Osteocyte (in vitro differentiated cells): ENCODE measurements at regions not wholly inside any gene's neighbourhood (a gene's known extent, or its start where the extent isn't known, plus 50 kb on each side); places are given as distances from the start of the nearest gene placed in this dataset.
"Not testable (repeated sequence)": the region's sequence is repeated elsewhere in the genome, so short reads cannot be mapped to it uniquely, and the experiment has no call there.

Experiments used
- DNase-seq: peaks from one replicate; pipeline ENCODE4 v3.0.0; 2021; ENCODE audit warnings: mixed read lengths; ENCODE audit not compliant: unreplicated experiment; ENCODE audit errors: extremely low spot score
- H3K27ac Mint-ChIP-seq: one replicate; pipeline ENCODE4 v1.8.0; 2021; ENCODE audit warnings: mild to moderate bottlenecking, mixed read lengths; ENCODE audit not compliant: unreplicated experiment
- H3K27me3 Mint-ChIP-seq: one replicate; pipeline ENCODE4 v1.8.0; 2021; ENCODE audit warnings: mixed read lengths; ENCODE audit not compliant: unreplicated experiment
- H3K36me3 Mint-ChIP-seq: one replicate; pipeline ENCODE4 v1.8.0; 2021; ENCODE audit warnings: mixed read lengths; ENCODE audit not compliant: unreplicated experiment
- H3K4me1 Mint-ChIP-seq: one replicate; pipeline ENCODE4 v1.8.0; 2021; ENCODE audit warnings: mixed read lengths; ENCODE audit not compliant: unreplicated experiment
- H3K4me3 Mint-ChIP-seq: one replicate; pipeline ENCODE4 v1.8.0; 2021; ENCODE audit warnings: mild to moderate bottlenecking, moderate library complexity, mixed read lengths; ENCODE audit not compliant: unreplicated experiment
- H3K9me3 Mint-ChIP-seq: one replicate; pipeline ENCODE4 v1.8.0; 2021; ENCODE audit warnings: mixed read lengths; ENCODE audit not compliant: unreplicated experiment
- TF ChIP-seq, protein P1 (sequence below): fragments of 200-600 bp; sonication (generic); IDR thresholded peaks from 2 replicates; pipeline ENCODE4 v1.5.0; 2021; ENCODE audit warnings: antibody characterized with exemption, mild to moderate bottlenecking, moderate library complexity

GRCh38 chrX:127708155-127708554, 344.0 kb downstream of the ACTRT1 start:
- Mint-ChIP-seq H3K27me3 (no peaks in the 10 kb centered on the region), H3K27ac (no peak overlapping the region), H3K4me3 (no peak overlapping the region), H3K4me1 (no peaks in the 10 kb centered on the region), H3K9me3 (peaks cover 33% of the 10 kb centered on the region), H3K36me3 (no peaks in the 10 kb centered on the region)
- TF ChIP-seq, protein P1, sequence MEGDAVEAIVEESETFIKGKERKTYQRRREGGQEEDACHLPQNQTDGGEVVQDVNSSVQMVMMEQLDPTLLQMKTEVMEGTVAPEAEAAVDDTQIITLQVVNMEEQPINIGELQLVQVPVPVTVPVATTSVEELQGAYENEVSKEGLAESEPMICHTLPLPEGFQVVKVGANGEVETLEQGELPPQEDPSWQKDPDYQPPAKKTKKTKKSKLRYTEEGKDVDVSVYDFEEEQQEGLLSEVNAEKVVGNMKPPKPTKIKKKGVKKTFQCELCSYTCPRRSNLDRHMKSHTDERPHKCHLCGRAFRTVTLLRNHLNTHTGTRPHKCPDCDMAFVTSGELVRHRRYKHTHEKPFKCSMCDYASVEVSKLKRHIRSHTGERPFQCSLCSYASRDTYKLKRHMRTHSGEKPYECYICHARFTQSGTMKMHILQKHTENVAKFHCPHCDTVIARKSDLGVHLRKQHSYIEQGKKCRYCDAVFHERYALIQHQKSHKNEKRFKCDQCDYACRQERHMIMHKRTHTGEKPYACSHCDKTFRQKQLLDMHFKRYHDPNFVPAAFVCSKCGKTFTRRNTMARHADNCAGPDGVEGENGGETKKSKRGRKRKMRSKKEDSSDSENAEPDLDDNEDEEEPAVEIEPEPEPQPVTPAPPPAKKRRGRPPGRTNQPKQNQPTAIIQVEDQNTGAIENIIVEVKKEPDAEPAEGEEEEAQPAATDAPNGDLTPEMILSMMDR, result no peak
- DNase-seq, result no peak

DNA sequence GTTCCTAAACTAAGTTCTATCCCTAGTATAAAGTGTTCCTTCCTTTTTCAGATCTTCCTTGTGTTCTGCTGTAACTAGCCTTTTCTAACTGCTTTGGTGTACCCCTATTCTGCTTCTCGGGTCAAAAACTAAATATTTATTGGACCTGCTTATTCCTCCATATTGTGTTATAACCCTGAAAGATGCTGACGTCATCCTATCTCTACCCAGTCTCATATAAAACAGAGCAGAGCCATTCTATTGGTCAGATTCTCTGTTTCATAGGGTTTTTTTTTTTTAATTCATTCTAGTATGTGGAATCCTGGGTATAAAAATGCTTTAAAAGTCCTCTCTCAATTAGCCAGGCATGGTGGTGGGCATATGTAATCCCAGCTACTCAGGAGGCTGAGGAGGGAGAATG, 349.7 kb downstream of the ACTRT1 start:
- Mint-ChIP-seq H3K4me1 (no peaks in the 10 kb centered on the region), H3K27ac (no peak overlapping the region), H3K27me3 (no peaks in the 10 kb centered on the region), H3K9me3 (peaks cover 23% of the 10 kb centered on the region), H3K4me3 (no peak overlapping the region), H3K36me3 (no peaks in the 10 kb centered on the region)
- TF ChIP-seq, protein P1, result no peak
- DNase-seq, result no peak

DNA sequence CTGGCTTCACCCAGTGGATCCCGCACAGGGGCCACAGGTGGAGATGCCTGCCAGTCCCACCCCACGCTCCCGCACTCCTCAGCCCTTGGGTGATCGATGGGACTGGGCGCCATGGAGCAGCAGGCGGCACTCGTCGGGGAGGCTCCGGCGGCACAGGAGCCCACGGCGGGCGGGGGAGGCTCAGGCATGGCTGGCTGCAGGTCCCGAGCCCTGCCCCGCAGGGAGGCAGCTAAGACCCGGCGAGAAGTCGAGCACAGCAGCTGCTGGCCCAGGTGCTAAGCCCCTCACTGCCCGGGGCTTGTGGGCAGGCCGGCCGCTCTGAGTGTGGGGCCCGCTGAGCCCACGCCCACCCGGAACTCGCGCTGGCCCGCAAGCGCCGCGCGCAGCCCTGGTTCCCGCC, 389.3 kb downstream of the ACTRT1 start:
- not testable (repeated sequence) for H3K4me1 Mint-ChIP-seq, H3K27ac Mint-ChIP-seq, H3K27me3 Mint-ChIP-seq, DNase-seq, H3K36me3 Mint-ChIP-seq, H3K4me3 Mint-ChIP-seq
- peaks cover 25% of the 10 kb centered on the region for H3K9me3 Mint-ChIP-seq

GRCh38 chrX:127649011-127649410, 403.2 kb downstream of the ACTRT1 start:
- TF ChIP-seq, protein P1, result no peak
- Mint-ChIP-seq H3K4me3 (no peak overlapping the region), H3K4me1 (no peaks in the 10 kb centered on the region), H3K27me3 (no peaks in the 10 kb centered on the region), H3K9me3 (peaks cover 61% of the 10 kb centered on the region), H3K36me3 (no peaks in the 10 kb centered on the region), H3K27ac (no peak overlapping the region)
- no peak for DNase-seq

DNA sequence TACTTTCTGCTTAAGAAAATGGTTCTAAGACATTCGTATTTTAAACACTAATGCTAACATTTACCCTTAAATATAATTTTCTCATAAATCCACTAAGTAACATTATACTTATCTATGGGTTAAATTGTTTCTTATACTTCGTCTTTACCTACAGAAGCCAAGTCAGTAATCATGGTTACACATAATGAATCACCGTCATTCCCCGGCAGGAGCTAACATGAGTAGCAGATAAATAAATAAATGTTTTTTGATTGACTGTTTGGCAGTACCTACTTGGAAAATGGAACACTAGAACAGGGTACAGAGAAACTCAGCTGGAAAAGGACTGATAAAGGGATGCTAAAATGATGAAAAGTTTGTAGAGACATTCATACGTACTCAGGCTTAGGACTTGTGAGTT, 430.4 kb downstream of the ACTRT1 start:
- H3K27me3 Mint-ChIP-seq, result no peaks in the 10 kb centered on the region
- no peak for DNase-seq
- peaks cover 37% of the 10 kb centered on the region for H3K9me3 Mint-ChIP-seq
- no peaks in the 10 kb centered on the region for H3K36me3 Mint-ChIP-seq
- no peak overlapping the region for H3K4me3 Mint-ChIP-seq
- TF ChIP-seq, protein P1, result no peak
- no peak overlapping the region for H3K27ac Mint-ChIP-seq
- H3K4me1 Mint-ChIP-seq, result no peaks in the 10 kb centered on the region

- H3K4me1 Mint-ChIP-seq, result no peaks in the 10 kb centered on the region
- H3K9me3 Mint-ChIP-seq, result peaks cover 52% of the 10 kb centered on the region
- H3K27me3 Mint-ChIP-seq, result no peaks in the 10 kb centered on the region
- no peak for DNase-seq
- no peak overlapping the region for H3K27ac Mint-ChIP-seq
- H3K36me3 Mint-ChIP-seq, result no peaks in the 10 kb centered on the region
- no peak overlapping the region for H3K4me3 Mint-ChIP-seq
- TF ChIP-seq, protein P1, result no peak
Observed at GRCh38 chrX:127606590-127606989, 445.6 kb downstream of the ACTRT1 start.
